GM19468 (cell line): ENCODE measurements at regions not wholly inside any gene's neighbourhood (a gene's known extent, or its start where the extent isn't known, plus 50 kb on each side); places are given as distances from the start of the nearest gene placed in this dataset.

Source experiments
- ATAC-seq: cut with Tn5 transposase; IDR thresholded peaks from one replicate; pipeline ENCODE4 v1.9.1; 2021; ENCODE audit warnings: mild to moderate bottlenecking, moderate library complexity, moderate number of reproducible peaks; ENCODE audit not compliant: unreplicated experiment; ENCODE audit errors: extremely low read depth

GRCh38 chr5:124408738-124409453 is 337.5 kb downstream of the ZNF608 start:
- no peak for ATAC-seq

- ATAC-seq: no peak
These were observed 341.6 kb downstream of the ZNF608 start for GRCh38 chr5:124404796-124405195.

- no peak for ATAC-seq
These were observed 343.2 kb downstream of the ZNF608 start for GRCh38 chr5:124403281-124403680.

- no peak for ATAC-seq
These were observed 344.3 kb downstream of the ZNF608 start for GRCh38 chr5:124402144-124402581.

- ATAC-seq: no peak
These were observed 344.8 kb downstream of the ZNF608 start for GRCh38 chr5:124401476-124402143.

GRCh38 chr5:124399426-124399961 is 346.9 kb downstream of the ZNF608 start:
- no peak for ATAC-seq

GRCh38 chr5:124398460-124398859 is 348.0 kb downstream of the ZNF608 start:
- no peak for ATAC-seq

- no peak for ATAC-seq
These were observed 349.1 kb downstream of the ZNF608 start for GRCh38 chr5:124397317-124397716.

- ATAC-seq: no peak
These were observed 350.5 kb downstream of the ZNF608 start for GRCh38 chr5:124395926-124396325.

- no peak for ATAC-seq
These were observed 351.2 kb downstream of the ZNF608 start for GRCh38 chr5:124395287-124395686.

- ATAC-seq: no peak
These were observed 351.7 kb downstream of the ZNF608 start for GRCh38 chr5:124394700-124395245.

GRCh38 chr5:124393584-124394379 is 352.7 kb downstream of the ZNF608 start:
- ATAC-seq: no peak

- no peak for ATAC-seq
These were observed 362.7 kb downstream of the ZNF608 start for GRCh38 chr5:124383693-124384092.

- ATAC-seq: no peak
These were observed 369.1 kb downstream of the ZNF608 start for GRCh38 chr5:124377386-124377785.

GRCh38 chr5:124373883-124374282 is 372.6 kb downstream of the ZNF608 start:
- no peak for ATAC-seq

GRCh38 chr5:124372457-124372856 is 374.0 kb downstream of the ZNF608 start:
- no peak for ATAC-seq

GRCh38 chr5:124371111-124371706 is 375.2 kb downstream of the ZNF608 start:
- ATAC-seq: no peak

- no peak for ATAC-seq
These were observed 375.8 kb downstream of the ZNF608 start for GRCh38 chr5:124370601-124371000.

GRCh38 chr5:124365361-124365801 is 381.1 kb downstream of the ZNF608 start:
- ATAC-seq: no peak

GRCh38 chr5:124355928-124356327 is 390.5 kb downstream of the ZNF608 start:
- no peak for ATAC-seq
